Mesothelial cell of epicardium (in vitro differentiated cells): ENCODE measurements at regions not wholly inside any gene's neighbourhood (a gene's known extent, or its start where the extent isn't known, plus 50 kb on each side); places are given as distances from the start of the nearest gene placed in this dataset.

Source experiments
- DNase-seq, 2 experiments: peaks; one replicate each; pipeline ENCODE4 v3.0.0; 2021; ENCODE audit warnings: low spot score in 2 of 2; ENCODE audit not compliant: unreplicated experiment in 2 of 2
- H3K27ac Mint-ChIP-seq: 2 replicates; pipeline ENCODE4 v1.8.0; 2021; ENCODE audit warnings: mixed read lengths
- H3K27me3 Mint-ChIP-seq: 2 replicates; pipeline ENCODE4 v1.8.0; 2021; ENCODE audit warnings: low read depth, mixed read lengths
- H3K36me3 Mint-ChIP-seq: 2 replicates; pipeline ENCODE4 v1.8.0; 2021; ENCODE audit warnings: mixed read lengths
- H3K4me1 Mint-ChIP-seq: 2 replicates; pipeline ENCODE4 v1.8.0; 2021; ENCODE audit warnings: mixed read lengths
- H3K4me3 Mint-ChIP-seq: 2 replicates; pipeline ENCODE4 v1.8.0; 2021; ENCODE audit warnings: mild to moderate bottlenecking, moderate library complexity, mixed read lengths
- H3K9me3 Mint-ChIP-seq: 2 replicates; pipeline ENCODE4 v1.8.0; 2021; ENCODE audit warnings: mixed read lengths
- TF ChIP-seq, protein P1 (sequence below): fragments of 200-600 bp; sonication (generic); IDR thresholded peaks from one replicate; pipeline ENCODE4 v1.5.0; 2021; ENCODE audit warnings: antibody characterized with exemption; ENCODE audit not compliant: unreplicated experiment

DNA sequence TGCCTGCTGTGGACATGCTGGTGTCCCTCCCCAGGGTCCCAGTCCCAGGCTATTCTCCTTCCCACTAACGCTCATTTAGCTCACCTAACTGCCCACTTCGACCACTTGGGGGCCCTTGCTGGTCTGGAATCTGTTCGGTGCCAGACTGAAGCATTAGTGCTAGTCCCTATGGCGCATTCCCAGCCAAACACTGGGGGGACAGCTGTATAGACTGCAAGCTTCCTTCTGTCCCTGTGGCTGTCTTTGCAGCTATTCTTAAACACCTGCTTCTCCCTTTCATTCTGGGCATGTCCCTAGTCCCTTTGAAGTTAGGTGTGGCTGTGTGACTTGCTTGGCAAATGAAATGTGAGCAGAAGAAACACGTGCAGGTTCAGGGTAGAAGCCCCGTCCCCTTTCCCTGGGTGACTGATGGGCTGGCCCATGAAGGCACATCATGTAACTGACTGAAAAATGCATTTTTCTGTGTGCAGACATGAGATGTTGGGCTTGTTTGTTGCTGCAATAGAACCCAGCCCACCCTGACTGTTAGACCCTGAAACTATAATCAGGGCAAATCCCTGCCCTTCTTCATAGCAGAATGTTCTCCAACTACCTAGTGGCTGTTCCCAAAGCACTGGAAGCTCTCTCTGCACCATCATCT is 134.4 kb downstream of the BARX1 start:
- H3K36me3 Mint-ChIP-seq, result no peaks in the 10 kb centered on the region
- TF ChIP-seq, protein P1, sequence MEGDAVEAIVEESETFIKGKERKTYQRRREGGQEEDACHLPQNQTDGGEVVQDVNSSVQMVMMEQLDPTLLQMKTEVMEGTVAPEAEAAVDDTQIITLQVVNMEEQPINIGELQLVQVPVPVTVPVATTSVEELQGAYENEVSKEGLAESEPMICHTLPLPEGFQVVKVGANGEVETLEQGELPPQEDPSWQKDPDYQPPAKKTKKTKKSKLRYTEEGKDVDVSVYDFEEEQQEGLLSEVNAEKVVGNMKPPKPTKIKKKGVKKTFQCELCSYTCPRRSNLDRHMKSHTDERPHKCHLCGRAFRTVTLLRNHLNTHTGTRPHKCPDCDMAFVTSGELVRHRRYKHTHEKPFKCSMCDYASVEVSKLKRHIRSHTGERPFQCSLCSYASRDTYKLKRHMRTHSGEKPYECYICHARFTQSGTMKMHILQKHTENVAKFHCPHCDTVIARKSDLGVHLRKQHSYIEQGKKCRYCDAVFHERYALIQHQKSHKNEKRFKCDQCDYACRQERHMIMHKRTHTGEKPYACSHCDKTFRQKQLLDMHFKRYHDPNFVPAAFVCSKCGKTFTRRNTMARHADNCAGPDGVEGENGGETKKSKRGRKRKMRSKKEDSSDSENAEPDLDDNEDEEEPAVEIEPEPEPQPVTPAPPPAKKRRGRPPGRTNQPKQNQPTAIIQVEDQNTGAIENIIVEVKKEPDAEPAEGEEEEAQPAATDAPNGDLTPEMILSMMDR, result no peak
- H3K4me1 Mint-ChIP-seq, result peaks cover 3% of the 10 kb centered on the region
- peaks cover 18% of the 10 kb centered on the region for H3K9me3 Mint-ChIP-seq
- peaks cover 79% of the 10 kb centered on the region for H3K27me3 Mint-ChIP-seq
- H3K4me3 Mint-ChIP-seq, result no peak overlapping the region
- H3K27ac Mint-ChIP-seq, result no peak overlapping the region
- no peak for DNase-seq

DNA sequence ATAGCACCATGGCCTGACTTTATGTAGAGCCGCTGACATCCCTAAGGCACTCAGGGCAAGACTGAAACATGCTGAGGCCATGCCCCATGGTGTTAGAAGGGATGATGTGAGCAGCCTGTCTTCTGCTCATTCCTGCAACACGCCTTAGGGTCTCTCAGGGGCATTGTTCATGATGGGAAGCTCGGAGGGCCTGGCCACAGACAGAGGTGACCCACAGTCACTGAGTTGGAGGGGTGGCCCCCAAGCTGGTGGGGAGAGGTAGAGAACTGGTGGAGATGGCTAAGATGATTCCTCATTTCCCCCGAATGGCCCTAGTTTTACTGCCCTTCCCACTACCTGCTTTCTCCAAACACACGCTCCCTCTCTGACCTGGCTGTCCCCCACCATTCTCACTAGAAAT is 135.2 kb downstream of the BARX1 start:
- Mint-ChIP-seq H3K4me1 (peaks cover 7% of the 10 kb centered on the region), H3K36me3 (no peaks in the 10 kb centered on the region), H3K4me3 (no peak overlapping the region), H3K27ac (no peak overlapping the region), H3K9me3 (peaks cover 18% of the 10 kb centered on the region), H3K27me3 (peaks cover 80% of the 10 kb centered on the region)
- TF ChIP-seq, protein P1, result no peak
- DNase-seq, result no peak

DNA sequence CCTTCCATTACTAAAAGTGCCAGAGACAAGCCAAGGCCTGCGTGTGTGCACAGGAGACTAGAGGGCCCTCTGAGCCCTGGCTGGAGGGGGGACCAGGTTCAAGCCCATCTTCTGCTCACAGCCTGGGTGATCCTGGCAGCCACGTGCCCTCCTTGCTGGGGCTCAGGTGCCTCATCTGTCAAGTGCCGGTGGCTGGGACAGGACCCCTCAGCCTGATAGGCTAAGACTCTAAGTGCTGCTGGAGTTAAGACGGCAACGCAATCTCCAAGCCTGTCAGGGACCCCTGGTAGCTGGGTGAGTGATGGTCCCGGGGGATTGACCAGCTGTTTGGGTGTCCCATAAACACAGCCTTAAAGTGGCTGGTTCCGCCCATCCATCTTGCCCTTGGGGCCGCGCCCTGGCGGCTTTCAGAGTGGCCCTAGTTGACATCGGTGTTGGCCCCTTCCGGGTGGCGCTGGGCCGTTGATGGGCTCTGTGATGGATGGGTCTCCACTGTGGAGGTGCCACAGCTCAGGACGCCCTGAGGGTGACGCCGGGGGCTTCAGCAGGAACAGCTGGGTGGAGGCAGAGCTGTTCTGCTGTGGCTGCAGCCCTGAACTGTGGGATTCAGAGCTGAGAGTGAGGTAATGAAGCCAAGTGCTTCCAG is 136.2 kb downstream of the BARX1 start:
- H3K4me1 Mint-ChIP-seq, result peaks cover 16% of the 10 kb centered on the region
- H3K4me3 Mint-ChIP-seq, result no peak overlapping the region
- H3K36me3 Mint-ChIP-seq, result no peaks in the 10 kb centered on the region
- TF ChIP-seq, protein P1, result no peak
- DNase-seq, result no peak
- peaks cover 80% of the 10 kb centered on the region for H3K27me3 Mint-ChIP-seq
- H3K27ac Mint-ChIP-seq, result no peak overlapping the region
- H3K9me3 Mint-ChIP-seq, result peaks cover 18% of the 10 kb centered on the region

DNA sequence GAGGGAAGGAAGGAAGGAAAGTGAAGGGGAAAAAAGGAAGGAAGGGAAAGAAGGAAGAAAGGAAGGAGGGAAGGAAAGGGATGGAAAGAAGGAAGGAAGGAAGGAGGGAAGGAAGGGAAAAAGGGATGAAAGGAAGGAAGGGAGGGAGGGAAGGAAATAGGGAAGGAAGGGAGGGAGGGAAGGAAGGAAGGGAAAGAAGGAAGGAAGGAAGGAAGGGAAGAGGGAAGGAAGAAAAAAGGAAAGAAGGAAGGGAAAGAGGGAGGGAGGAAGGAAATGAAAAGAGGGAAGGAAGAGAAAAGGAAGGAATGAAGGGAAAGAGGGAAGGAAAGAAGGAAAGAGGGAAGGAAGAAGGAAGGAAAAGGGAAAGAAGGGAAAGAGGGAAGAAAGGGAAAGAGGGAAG is 136.9 kb downstream of the BARX1 start:
- peaks cover 22% of the 10 kb centered on the region for H3K4me1 Mint-ChIP-seq
- TF ChIP-seq, protein P1, result no peak
- no peak overlapping the region for H3K4me3 Mint-ChIP-seq
- DNase-seq, result no peak
- H3K27ac Mint-ChIP-seq, result no peak overlapping the region
- no peaks in the 10 kb centered on the region for H3K36me3 Mint-ChIP-seq
- peaks cover 83% of the 10 kb centered on the region for H3K27me3 Mint-ChIP-seq
- H3K9me3 Mint-ChIP-seq, result peaks cover 18% of the 10 kb centered on the region

DNA sequence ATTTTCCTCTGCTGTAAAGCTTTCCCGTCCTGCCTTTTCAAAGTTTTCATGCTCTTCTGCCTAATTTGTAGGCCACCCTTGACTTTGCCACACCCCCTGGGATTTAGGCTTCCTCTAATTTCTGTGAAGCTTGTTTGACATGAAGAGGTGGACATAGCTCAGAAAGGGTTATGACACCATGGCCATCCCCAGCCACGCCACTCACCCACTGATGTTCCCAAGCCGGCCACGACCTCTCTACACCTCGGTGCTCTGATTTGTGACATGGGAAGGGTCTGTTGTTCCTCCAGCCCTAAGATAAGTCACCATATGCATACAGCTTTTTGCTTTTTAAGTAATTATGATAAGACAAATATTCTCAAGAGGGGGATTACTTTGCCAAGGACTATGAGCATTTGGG is 139.5 kb downstream of the BARX1 start:
- no peaks in the 10 kb centered on the region for H3K36me3 Mint-ChIP-seq
- peaks cover 61% of the 10 kb centered on the region for H3K27me3 Mint-ChIP-seq
- no peak overlapping the region for H3K4me3 Mint-ChIP-seq
- TF ChIP-seq, protein P1, result no peak
- DNase-seq, result no peak
- no peak overlapping the region for H3K27ac Mint-ChIP-seq
- H3K4me1 Mint-ChIP-seq, result peaks cover 27% of the 10 kb centered on the region
- no peaks in the 10 kb centered on the region for H3K9me3 Mint-ChIP-seq
